Stomach smooth muscle (tissue), 2 donors: ENCODE measurements at regions not wholly inside any gene's neighbourhood (a gene's known extent, or its start where the extent isn't known, plus 50 kb on each side); places are given as distances from the start of the nearest gene placed in this dataset.

Experiments used
- H3K27ac ChIP-seq: one replicate; pipeline ENCODE4 v1.7.0; 2013; ENCODE audit warnings: mild to moderate bottlenecking, low read length, inconsistent platforms
- H3K27me3 ChIP-seq, 2 donors: one replicate each; pipeline ENCODE4 v1.7.0; 2013; ENCODE audit warnings: low read length in 2 of 2; ENCODE audit not compliant: insufficient read depth in 2 of 2, control insufficient read depth in 1 of 2
- H3K36me3 ChIP-seq, 2 donors: one replicate each; pipeline ENCODE4 v1.7.0; 2013; ENCODE audit warnings: low read length in 2 of 2; ENCODE audit not compliant: control insufficient read depth in 2 of 2, insufficient read depth in 2 of 2
- H3K4me1 ChIP-seq: one replicate; pipeline ENCODE4 v1.7.0; 2013; ENCODE audit warnings: low read length; ENCODE audit not compliant: control insufficient read depth, insufficient read depth
- H3K4me3 ChIP-seq, 2 donors: one replicate each; pipeline ENCODE4 v1.7.0; 2013; ENCODE audit warnings: low read length in 2 of 2
- H3K9ac ChIP-seq, 2 donors: one replicate each; pipeline ENCODE4 v1.7.0; 2013; ENCODE audit warnings: low read length in 2 of 2, mild to moderate bottlenecking in 1 of 2
- H3K9me3 ChIP-seq, 2 donors: one replicate each; pipeline ENCODE4 v1.7.0; 2013; ENCODE audit warnings: low read length in 2 of 2; ENCODE audit not compliant: control insufficient read depth in 2 of 2
- donor health status: healthy.
- donor health status: Pancreatic carcinoma.

- H3K27ac ChIP-seq: no peak overlapping the region
- no peak overlapping the region for H3K9ac ChIP-seq
- no peaks in the 10 kb centered on the region for H3K36me3 ChIP-seq
- no peak overlapping the region for H3K4me3 ChIP-seq
- H3K9me3 ChIP-seq: no peaks in the 10 kb centered on the region
- H3K27me3 ChIP-seq: peaks cover 6 to 14% of the 10 kb centered on the region in 2 donors
- H3K4me1 ChIP-seq: no peaks in the 10 kb centered on the region
These were observed 50.6 kb upstream of the UQCRFS1 start for GRCh38 chr19:29263305-29264135.

GRCh38 chr19:29264897-29265296 is 51.9 kb upstream of the UQCRFS1 start:
- Histone ChIP-seq H3K27me3 (peaks cover 10 to 19% of the 10 kb centered on the region in 2 donors), H3K9ac (no peak overlapping the region), H3K36me3 (no peaks in the 10 kb centered on the region), H3K4me3 (no peak overlapping the region), H3K27ac (no peak overlapping the region), H3K4me1 (no peaks in the 10 kb centered on the region), H3K9me3 (no peaks in the 10 kb centered on the region)

- Histone ChIP-seq H3K4me3 (no peak overlapping the region), H3K27ac (no peak overlapping the region), H3K27me3 (peaks cover 10 to 19% of the 10 kb centered on the region in 2 donors), H3K9me3 (no peaks in the 10 kb centered on the region), H3K4me1 (no peaks in the 10 kb centered on the region), H3K36me3 (no peaks in the 10 kb centered on the region), H3K9ac (no peak overlapping the region)
These were observed 52.5 kb upstream of the UQCRFS1 start for GRCh38 chr19:29265436-29265835.

DNA sequence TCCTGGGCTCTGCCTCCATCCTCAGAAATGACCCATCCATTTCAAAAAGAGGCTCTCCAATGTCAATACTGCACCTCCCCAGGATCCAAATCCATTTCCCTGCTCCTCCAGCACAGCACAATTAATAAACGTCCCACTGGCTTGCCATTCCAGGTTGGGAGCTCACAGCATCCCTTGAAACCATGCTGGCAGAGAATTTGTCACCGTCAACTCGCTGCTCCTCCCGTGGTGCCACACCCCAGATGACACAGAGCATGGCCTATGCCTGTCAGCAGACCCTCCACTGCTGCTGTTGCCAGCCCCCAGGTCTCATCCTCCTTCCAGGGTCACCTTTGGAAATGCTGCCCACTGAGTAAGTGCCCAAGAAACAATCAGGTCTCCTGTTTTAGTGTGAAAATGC is 53.0 kb upstream of the UQCRFS1 start:
- no peak overlapping the region for H3K4me3 ChIP-seq
- no peaks in the 10 kb centered on the region for H3K36me3 ChIP-seq
- no peak overlapping the region for H3K9ac ChIP-seq
- no peaks in the 10 kb centered on the region for H3K4me1 ChIP-seq
- H3K27ac ChIP-seq: no peak overlapping the region
- H3K27me3 ChIP-seq: peaks cover 10 to 17% of the 10 kb centered on the region in 2 donors
- no peaks in the 10 kb centered on the region for H3K9me3 ChIP-seq

DNA sequence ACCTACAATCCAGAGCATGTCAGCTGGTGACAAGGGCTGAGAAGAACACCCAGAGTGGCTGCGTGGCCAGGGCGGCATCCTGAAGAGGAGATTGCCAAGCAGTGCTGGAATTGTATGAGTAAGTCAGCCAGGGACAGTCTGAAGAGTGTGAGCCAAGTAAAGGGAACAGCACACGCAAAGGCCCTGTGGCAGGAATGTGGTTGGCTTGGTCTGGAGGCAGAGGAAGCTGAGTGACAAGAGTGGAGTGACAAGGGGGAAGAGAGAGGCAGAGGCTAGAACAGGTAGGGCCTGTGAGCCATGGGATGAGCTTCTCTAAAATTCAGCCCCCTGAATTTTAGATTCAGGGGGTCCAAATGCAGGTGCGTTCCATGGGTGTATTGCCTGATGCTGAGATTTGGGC is 53.7 kb upstream of the UQCRFS1 start:
- Histone ChIP-seq H3K27me3 (peaks cover 10 to 22% of the 10 kb centered on the region in 2 donors), H3K36me3 (no peaks in the 10 kb centered on the region), H3K4me3 (no peak overlapping the region), H3K9me3 (no peaks in the 10 kb centered on the region), H3K9ac (no peak overlapping the region), H3K4me1 (no peaks in the 10 kb centered on the region), H3K27ac (no peak overlapping the region)

GRCh38 chr19:29267701-29268100 is 54.8 kb upstream of the UQCRFS1 start:
- no peaks in the 10 kb centered on the region for H3K4me1 ChIP-seq
- H3K9me3 ChIP-seq: no peaks in the 10 kb centered on the region
- H3K27me3 ChIP-seq: peaks cover 10 to 22% of the 10 kb centered on the region in 2 donors
- no peak overlapping the region for H3K4me3 ChIP-seq
- no peak overlapping the region for H3K9ac ChIP-seq
- H3K27ac ChIP-seq: no peak overlapping the region
- no peaks in the 10 kb centered on the region for H3K36me3 ChIP-seq

- Histone ChIP-seq H3K36me3 (no peaks in the 10 kb centered on the region), H3K27me3 (peaks cover 10 to 22% of the 10 kb centered on the region in 2 donors), H3K9me3 (no peaks in the 10 kb centered on the region), H3K27ac (no peak overlapping the region), H3K9ac (no peak overlapping the region), H3K4me3 (no peak overlapping the region), H3K4me1 (no peaks in the 10 kb centered on the region)
These were observed 55.2 kb upstream of the UQCRFS1 start for GRCh38 chr19:29268103-29268502.

- peaks cover 10 to 22% of the 10 kb centered on the region in 2 donors for H3K27me3 ChIP-seq
- no peaks in the 10 kb centered on the region for H3K36me3 ChIP-seq
- no peak overlapping the region for H3K27ac ChIP-seq
These were observed 55.9 kb upstream of the UQCRFS1 start for GRCh38 chr19:29268721-29269393.

DNA sequence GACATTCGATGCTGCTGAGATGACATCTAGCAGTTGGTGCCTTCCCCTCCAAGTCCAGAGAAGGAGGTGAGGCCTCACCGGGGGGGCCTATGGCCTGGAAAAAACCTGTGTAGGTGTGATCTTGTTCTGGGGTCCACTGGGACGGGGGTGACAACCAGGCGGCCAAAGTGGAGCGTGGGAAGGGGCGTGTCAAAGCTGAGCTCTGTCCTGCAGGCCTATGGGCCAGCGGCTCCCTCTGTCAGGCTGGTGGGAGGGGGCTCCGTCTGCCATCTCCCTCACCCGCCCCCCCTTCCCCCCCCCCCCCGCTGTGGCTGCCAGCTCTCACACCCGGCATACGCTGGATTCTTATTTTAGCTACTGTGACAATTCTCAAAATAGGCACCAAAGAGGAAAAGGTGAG is 56.7 kb upstream of the UQCRFS1 start:
- H3K27me3 ChIP-seq: peaks cover 10 to 21% of the 10 kb centered on the region in 2 donors

More at GRCh38 chr19:29268721-29269393, 55.9 kb upstream of the UQCRFS1 start:
- Histone ChIP-seq H3K9ac (no peak overlapping the region), H3K4me3 (no peak overlapping the region), H3K4me1 (no peaks in the 10 kb centered on the region), H3K9me3 (no peaks in the 10 kb centered on the region)

GRCh38 chr19:29271341-29271740 is 58.4 kb upstream of the UQCRFS1 start:
- Histone ChIP-seq H3K27me3 (peaks cover 9 to 16% of the 10 kb centered on the region in 2 donors), H3K4me1 (no peaks in the 10 kb centered on the region), H3K4me3 (no peak overlapping the region), H3K27ac (no peak overlapping the region), H3K36me3 (no peaks in the 10 kb centered on the region), H3K9ac (no peak overlapping the region), H3K9me3 (no peaks in the 10 kb centered on the region)

More for the DNA sequence above, 56.7 kb upstream of the UQCRFS1 start:
- Histone ChIP-seq H3K27ac (no peak overlapping the region), H3K4me1 (no peaks in the 10 kb centered on the region), H3K4me3 (no peak overlapping the region), H3K9me3 (no peaks in the 10 kb centered on the region), H3K36me3 (no peaks in the 10 kb centered on the region), H3K9ac (no peak overlapping the region)

GRCh38 chr19:29271911-29272310 is 59.0 kb upstream of the UQCRFS1 start:
- Histone ChIP-seq H3K9ac (no peak overlapping the region), H3K27me3 (peaks cover 6 to 13% of the 10 kb centered on the region in 2 donors), H3K4me1 (no peaks in the 10 kb centered on the region), H3K4me3 (no peak overlapping the region), H3K36me3 (no peaks in the 10 kb centered on the region), H3K9me3 (no peaks in the 10 kb centered on the region), H3K27ac (no peak overlapping the region)
